Sigmoid colon (tissue), 4 donors: ENCODE measurements at regions not wholly inside any gene's neighbourhood (a gene's known extent, or its start where the extent isn't known, plus 50 kb on each side); places are given as distances from the start of the nearest gene placed in this dataset.

Experiments used
- EP300 ChIP-seq, 4 donors: sonication (generic); formaldehyde crosslinking; IDR thresholded peaks; one replicate each; pipeline ENCODE4 v1.6.1; 2017; ENCODE audit warnings: antibody characterized with exemption in 4 of 4
- TF ChIP-seq, protein P1 (sequence below), 4 experiments: fragments of 450-650 bp in 3 of 4; fragments of 200-600 bp in 1 of 4; IDR thresholded peaks; one replicate each; pipeline ENCODE4 v1.5.1; 2016 to 2019; ENCODE audit warnings: antibody characterized with exemption in 4 of 4, mild to moderate bottlenecking in 3 of 4, moderate library complexity in 2 of 4

DNA sequence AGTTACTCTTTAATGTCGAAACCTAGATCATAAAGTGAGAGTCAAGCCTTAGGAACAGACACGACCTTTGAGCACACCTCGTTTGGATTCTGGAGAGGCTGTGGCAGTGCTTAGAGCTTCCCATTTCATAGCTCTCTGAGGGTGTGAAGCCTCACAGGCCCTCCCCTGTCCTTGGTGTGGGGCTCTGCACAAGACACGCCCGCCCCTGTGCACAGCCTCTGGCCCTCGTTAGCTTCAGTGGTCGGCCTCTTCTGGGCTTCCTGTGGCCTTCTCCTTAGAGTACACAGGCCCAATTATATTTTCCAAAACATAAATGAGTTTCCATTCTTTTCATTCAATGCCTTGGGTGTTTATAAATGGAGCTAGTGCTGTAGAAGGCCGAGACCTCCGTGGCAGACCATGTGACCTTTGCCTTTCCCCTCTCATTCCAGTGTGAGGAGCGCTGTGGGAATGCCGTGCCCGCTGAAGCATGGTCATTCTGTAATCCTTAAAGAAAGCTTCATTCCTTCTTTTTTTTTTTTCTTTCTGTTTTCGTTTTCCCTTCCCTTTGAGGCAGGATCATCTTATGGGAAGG is 208.6 kb downstream of the DCDC2C start:
- TF ChIP-seq, protein P1, sequence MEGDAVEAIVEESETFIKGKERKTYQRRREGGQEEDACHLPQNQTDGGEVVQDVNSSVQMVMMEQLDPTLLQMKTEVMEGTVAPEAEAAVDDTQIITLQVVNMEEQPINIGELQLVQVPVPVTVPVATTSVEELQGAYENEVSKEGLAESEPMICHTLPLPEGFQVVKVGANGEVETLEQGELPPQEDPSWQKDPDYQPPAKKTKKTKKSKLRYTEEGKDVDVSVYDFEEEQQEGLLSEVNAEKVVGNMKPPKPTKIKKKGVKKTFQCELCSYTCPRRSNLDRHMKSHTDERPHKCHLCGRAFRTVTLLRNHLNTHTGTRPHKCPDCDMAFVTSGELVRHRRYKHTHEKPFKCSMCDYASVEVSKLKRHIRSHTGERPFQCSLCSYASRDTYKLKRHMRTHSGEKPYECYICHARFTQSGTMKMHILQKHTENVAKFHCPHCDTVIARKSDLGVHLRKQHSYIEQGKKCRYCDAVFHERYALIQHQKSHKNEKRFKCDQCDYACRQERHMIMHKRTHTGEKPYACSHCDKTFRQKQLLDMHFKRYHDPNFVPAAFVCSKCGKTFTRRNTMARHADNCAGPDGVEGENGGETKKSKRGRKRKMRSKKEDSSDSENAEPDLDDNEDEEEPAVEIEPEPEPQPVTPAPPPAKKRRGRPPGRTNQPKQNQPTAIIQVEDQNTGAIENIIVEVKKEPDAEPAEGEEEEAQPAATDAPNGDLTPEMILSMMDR (IDR thresholded peaks at IDR 0.05) = no peak
- no peak for TF ChIP-seq EP300 (IDR thresholded peaks at IDR 0.05)
